WTC11 (cell line): ENCODE measurements at regions not wholly inside any gene's neighbourhood (a gene's known extent, or its start where the extent isn't known, plus 50 kb on each side); places are given as distances from the start of the nearest gene placed in this dataset.

ENCODE experiments used
- ATAC-seq: fragments of 200-7000 bp; cut with Tn5 transposase; 2 replicates; pipeline ENCODE4 v1.10.0; 2021; ENCODE audit warnings: mild to moderate bottlenecking, moderate library complexity
- CTCF ChIA-PET: fragments of 300-600 bp; sonication (Branson Sonifier 250); formaldehyde crosslinking; loops from one replicate; lab custom pipeline; 2021; ENCODE audit warnings: antibody characterized with exemption; lab: Charles Lee
- POLR2A ChIA-PET: fragments of 350-600 bp; sonication (Branson Sonifier 250); formaldehyde crosslinking; loops from one replicate; lab custom pipeline; 2021; ENCODE audit warnings: antibody characterized with exemption; lab: Charles Lee
- DNase-seq: peaks from one replicate; pipeline ENCODE4 v3.0.0; 2021; ENCODE audit warnings: low spot score
- H3K27ac Mint-ChIP-seq: 2 replicates; pipeline ENCODE4 v1.8.0; 2021; ENCODE audit warnings: mixed read lengths
- H3K27me3 Mint-ChIP-seq: 2 replicates; pipeline ENCODE4 v1.8.0; 2021; ENCODE audit warnings: low read depth, mild to moderate bottlenecking, moderate library complexity, mixed read lengths
- H3K36me3 Mint-ChIP-seq: 2 replicates; pipeline ENCODE4 v1.8.0; 2021; ENCODE audit warnings: mixed read lengths
- H3K4me1 Mint-ChIP-seq: 2 replicates; pipeline ENCODE4 v1.8.0; 2022; ENCODE audit warnings: mixed read lengths
- H3K4me3 Mint-ChIP-seq: 2 replicates; pipeline ENCODE4 v1.8.0; 2021; ENCODE audit warnings: mild to moderate bottlenecking, moderate library complexity, mixed read lengths
- H3K9me3 Mint-ChIP-seq: 2 replicates; pipeline ENCODE4 v1.8.0; 2021; ENCODE audit warnings: mixed read lengths
- ATF2 ChIP-seq: sonication (generic); formaldehyde crosslinking; IDR thresholded peaks from 2 replicates; pipeline ENCODE4 v1.8.1; 2022; ENCODE audit warnings: low read depth, missing genetic modification reagents, borderline replicate concordance
- CBFB ChIP-seq: sonication (generic); formaldehyde crosslinking; IDR thresholded peaks from 2 replicates; pipeline ENCODE4 v1.8.1; 2022; ENCODE audit warnings: mild to moderate bottlenecking, low read depth, missing genetic modification reagents
- CREM ChIP-seq: sonication (generic); formaldehyde crosslinking; IDR thresholded peaks from 2 replicates; pipeline ENCODE4 v1.8.1; 2022; ENCODE audit warnings: mild to moderate bottlenecking, missing genetic modification reagents, moderate library complexity
- CTCF ChIP-seq: fragments of 200-600 bp; IDR thresholded peaks from 2 replicates; pipeline ENCODE4 v1.8.0; 2022; ENCODE audit warnings: antibody characterized with exemption
- E2F1 ChIP-seq: sonication (generic); formaldehyde crosslinking; IDR thresholded peaks from 2 replicates; pipeline ENCODE4 v1.8.0; 2022; ENCODE audit warnings: mild to moderate bottlenecking, missing genetic modification reagents
- EMX1 ChIP-seq: fragments of 250-450 bp; sonication (Bioruptor Pico); IDR thresholded peaks from 2 replicates; pipeline ENCODE4 v1.8.0; 2021; ENCODE audit warnings: mild to moderate bottlenecking
- IRF2 ChIP-seq: sonication (generic); formaldehyde crosslinking; IDR thresholded peaks from 2 replicates; pipeline ENCODE4 v1.8.0; 2022; ENCODE audit warnings: low read depth, missing genetic modification reagents, borderline replicate concordance
- KAT7 ChIP-seq: sonication (generic); formaldehyde crosslinking; IDR thresholded peaks from 2 replicates; pipeline ENCODE4 v1.8.1; 2023; ENCODE audit warnings: missing genetic modification reagents, mild to moderate bottlenecking, borderline replicate concordance
- NFATC4 ChIP-seq: fragments of 250-450 bp; sonication (Bioruptor Pico); IDR thresholded peaks from 2 replicates; pipeline ENCODE4 v1.9.0; 2021; ENCODE audit warnings: mild to moderate bottlenecking
- NR2C2 ChIP-seq: sonication (generic); formaldehyde crosslinking; IDR thresholded peaks from 2 replicates; pipeline ENCODE4 v1.8.0; 2022; ENCODE audit warnings: mild to moderate bottlenecking, missing genetic modification reagents
- RELA ChIP-seq: sonication (generic); formaldehyde crosslinking; IDR thresholded peaks from 2 replicates; pipeline ENCODE4 v1.8.1; 2022; ENCODE audit warnings: missing genetic modification reagents, mild to moderate bottlenecking, borderline replicate concordance
- RORB ChIP-seq: fragments of 250-450 bp; sonication (Bioruptor Pico); IDR thresholded peaks from 2 replicates; pipeline ENCODE4 v1.9.0; 2021; ENCODE audit warnings: mild to moderate bottlenecking
- STAT6 ChIP-seq: sonication (generic); formaldehyde crosslinking; conservative IDR thresholded peaks from 2 replicates; pipeline ENCODE4 v1.8.1; 2023; ENCODE audit warnings: mild to moderate bottlenecking, low read depth, missing genetic modification reagents, moderate library complexity
- TP53 ChIP-seq: sonication (generic); formaldehyde crosslinking; IDR thresholded peaks from 2 replicates; pipeline ENCODE4 v1.8.1; 2023; ENCODE audit warnings: mild to moderate bottlenecking, missing genetic modification reagents
- ZNF232 ChIP-seq: sonication (generic); formaldehyde crosslinking; IDR thresholded peaks from 2 replicates; pipeline ENCODE4 v1.8.0; 2022; ENCODE audit warnings: mild to moderate bottlenecking, missing genetic modification reagents
- ZNF423 ChIP-seq: fragments of 250-450 bp; sonication (Bioruptor Pico); IDR thresholded peaks from 2 replicates; pipeline ENCODE4 v2.1.2; 2022; ENCODE audit warnings: mild to moderate bottlenecking, moderate library complexity
- ZNF671 ChIP-seq: fragments of 250-450 bp; sonication (Bioruptor Pico); IDR thresholded peaks from 2 replicates; pipeline ENCODE4 v1.8.0; 2021; ENCODE audit warnings: mild to moderate bottlenecking
- TF ChIP-seq, protein P1 (sequence below): sonication (generic); formaldehyde crosslinking; IDR thresholded peaks from 2 replicates; pipeline ENCODE4 v1.8.0; 2022; ENCODE audit warnings: missing genetic modification reagents
- TF ChIP-seq, protein P2 (sequence below): sonication (generic); formaldehyde crosslinking; IDR thresholded peaks from 2 replicates; pipeline ENCODE4 v1.8.0; 2022; ENCODE audit warnings: mild to moderate bottlenecking, missing genetic modification reagents
- TF ChIP-seq, protein P3 (sequence below): sonication (generic); formaldehyde crosslinking; IDR thresholded peaks from 2 replicates; pipeline ENCODE4 v1.8.0; 2022; ENCODE audit warnings: mild to moderate bottlenecking, missing genetic modification reagents
- TF ChIP-seq, protein P4 (sequence below): sonication (generic); formaldehyde crosslinking; conservative IDR thresholded peaks from 2 replicates; pipeline ENCODE4 v1.8.1; 2022; ENCODE audit warnings: mild to moderate bottlenecking, missing genetic modification reagents

DNA sequence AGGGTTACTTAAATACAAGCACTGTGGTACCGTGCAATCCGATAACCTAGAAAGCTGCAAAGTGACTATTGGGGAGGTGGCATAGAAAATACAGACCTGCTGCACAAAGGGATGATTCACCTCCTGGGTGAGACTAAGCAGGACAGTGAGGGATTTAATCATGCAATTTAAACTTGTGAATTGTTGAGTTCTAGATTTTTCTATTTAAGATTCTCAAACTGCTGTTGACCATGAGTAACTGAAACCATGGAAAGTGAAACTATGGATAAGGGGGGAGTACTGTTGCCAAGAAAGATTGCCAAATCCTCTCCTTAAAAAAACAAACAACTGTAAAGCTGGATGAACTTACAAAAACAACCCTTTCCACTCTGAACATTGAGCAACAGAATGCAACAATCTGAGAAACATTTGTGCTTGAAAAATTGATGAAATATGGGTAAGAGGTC is 61.5 kb upstream of the NUDT12 start:
- Mint-ChIP-seq H3K27ac (no peak overlapping the region), H3K4me1 (no peaks in the 10 kb centered on the region), H3K36me3 (no peaks in the 10 kb centered on the region), H3K4me3 (no peak overlapping the region), H3K27me3 (no peaks in the 10 kb centered on the region), H3K9me3 (peaks cover 8% of the 10 kb centered on the region; the same call in 1 of the 2 replicates)
- ATAC-seq (no peak), DNase-seq (no peak)
- TF ChIP-seq ZNF423 (no peak), E2F1 (CRISPR knock-in tag) (no peak), ZNF671 (CRISPR knock-in tag) (no peak), TP53 (CRISPR knock-in tag) (no peak), CTCF (no peak), ZNF232 (CRISPR knock-in tag) (no peak), NFATC4 (CRISPR knock-in tag) (no peak), KAT7 (CRISPR knock-in tag) (no peak), IRF2 (CRISPR knock-in tag) (no peak), RORB (CRISPR knock-in tag) (no peak), NR2C2 (no peak)
- TF ChIP-seq, protein P1, sequence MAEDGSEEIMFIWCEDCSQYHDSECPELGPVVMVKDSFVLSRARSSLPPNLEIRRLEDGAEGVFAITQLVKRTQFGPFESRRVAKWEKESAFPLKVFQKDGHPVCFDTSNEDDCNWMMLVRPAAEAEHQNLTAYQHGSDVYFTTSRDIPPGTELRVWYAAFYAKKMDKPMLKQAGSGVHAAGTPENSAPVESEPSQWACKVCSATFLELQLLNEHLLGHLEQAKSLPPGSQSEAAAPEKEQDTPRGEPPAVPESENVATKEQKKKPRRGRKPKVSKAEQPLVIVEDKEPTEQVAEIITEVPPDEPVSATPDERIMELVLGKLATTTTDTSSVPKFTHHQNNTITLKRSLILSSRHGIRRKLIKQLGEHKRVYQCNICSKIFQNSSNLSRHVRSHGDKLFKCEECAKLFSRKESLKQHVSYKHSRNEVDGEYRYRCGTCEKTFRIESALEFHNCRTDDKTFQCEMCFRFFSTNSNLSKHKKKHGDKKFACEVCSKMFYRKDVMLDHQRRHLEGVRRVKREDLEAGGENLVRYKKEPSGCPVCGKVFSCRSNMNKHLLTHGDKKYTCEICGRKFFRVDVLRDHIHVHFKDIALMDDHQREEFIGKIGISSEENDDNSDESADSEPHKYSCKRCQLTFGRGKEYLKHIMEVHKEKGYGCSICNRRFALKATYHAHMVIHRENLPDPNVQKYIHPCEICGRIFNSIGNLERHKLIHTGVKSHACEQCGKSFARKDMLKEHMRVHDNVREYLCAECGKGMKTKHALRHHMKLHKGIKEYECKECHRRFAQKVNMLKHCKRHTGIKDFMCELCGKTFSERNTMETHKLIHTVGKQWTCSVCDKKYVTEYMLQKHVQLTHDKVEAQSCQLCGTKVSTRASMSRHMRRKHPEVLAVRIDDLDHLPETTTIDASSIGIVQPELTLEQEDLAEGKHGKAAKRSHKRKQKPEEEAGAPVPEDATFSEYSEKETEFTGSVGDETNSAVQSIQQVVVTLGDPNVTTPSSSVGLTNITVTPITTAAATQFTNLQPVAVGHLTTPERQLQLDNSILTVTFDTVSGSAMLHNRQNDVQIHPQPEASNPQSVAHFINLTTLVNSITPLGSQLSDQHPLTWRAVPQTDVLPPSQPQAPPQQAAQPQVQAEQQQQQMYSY (CRISPR knock-in tag), result no peak
- TF ChIP-seq, protein P2, sequence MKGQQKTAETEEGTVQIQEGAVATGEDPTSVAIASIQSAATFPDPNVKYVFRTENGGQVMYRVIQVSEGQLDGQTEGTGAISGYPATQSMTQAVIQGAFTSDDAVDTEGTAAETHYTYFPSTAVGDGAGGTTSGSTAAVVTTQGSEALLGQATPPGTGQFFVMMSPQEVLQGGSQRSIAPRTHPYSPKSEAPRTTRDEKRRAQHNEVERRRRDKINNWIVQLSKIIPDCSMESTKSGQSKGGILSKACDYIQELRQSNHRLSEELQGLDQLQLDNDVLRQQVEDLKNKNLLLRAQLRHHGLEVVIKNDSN (CRISPR knock-in tag), result no peak
- TF ChIP-seq, protein P3, sequence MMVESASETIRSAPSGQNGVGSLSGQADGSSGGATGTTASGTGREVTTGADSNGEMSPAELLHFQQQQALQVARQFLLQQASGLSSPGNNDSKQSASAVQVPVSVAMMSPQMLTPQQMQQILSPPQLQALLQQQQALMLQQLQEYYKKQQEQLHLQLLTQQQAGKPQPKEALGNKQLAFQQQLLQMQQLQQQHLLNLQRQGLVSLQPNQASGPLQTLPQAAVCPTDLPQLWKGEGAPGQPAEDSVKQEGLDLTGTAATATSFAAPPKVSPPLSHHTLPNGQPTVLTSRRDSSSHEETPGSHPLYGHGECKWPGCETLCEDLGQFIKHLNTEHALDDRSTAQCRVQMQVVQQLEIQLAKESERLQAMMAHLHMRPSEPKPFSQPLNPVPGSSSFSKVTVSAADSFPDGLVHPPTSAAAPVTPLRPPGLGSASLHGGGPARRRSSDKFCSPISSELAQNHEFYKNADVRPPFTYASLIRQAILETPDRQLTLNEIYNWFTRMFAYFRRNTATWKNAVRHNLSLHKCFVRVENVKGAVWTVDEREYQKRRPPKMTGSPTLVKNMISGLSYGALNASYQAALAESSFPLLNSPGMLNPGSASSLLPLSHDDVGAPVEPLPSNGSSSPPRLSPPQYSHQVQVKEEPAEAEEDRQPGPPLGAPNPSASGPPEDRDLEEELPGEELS, result no peak
- CTCF ChIA-PET, result no interaction called here
- POLR2A ChIA-PET, result no interaction called here

DNA sequence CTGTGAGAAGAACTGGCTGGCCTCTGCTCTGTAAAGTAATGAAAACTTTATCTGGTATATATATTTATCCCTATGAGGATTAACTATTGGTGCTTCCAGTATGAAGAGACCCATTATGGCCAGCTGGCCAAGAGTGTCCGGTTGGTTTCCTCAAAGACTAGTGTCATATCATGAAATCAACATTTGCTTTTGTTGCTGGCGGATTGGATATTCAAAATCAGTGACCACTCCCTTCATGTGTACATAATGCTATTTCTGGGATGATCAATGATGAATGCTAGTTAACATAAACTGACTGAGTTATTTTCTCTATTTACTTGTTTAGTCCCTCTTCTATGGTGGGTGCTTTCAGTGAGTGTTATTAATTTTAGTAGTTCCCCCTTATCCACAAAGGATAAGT is 60.8 kb upstream of the NUDT12 start:
- ChIA-PET POLR2A (no interaction called here), CTCF (no interaction called here)
- Mint-ChIP-seq H3K27me3 (no peaks in the 10 kb centered on the region), H3K4me3 (no peak overlapping the region), H3K9me3 (peaks cover 8% of the 10 kb centered on the region; the same call in 1 of the 2 replicates), H3K4me1 (no peaks in the 10 kb centered on the region), H3K36me3 (no peaks in the 10 kb centered on the region), H3K27ac (no peak overlapping the region)
- ATAC-seq (no peak), DNase-seq (no peak)
- TF ChIP-seq ATF2, result no peak
- no peak for TF ChIP-seq EMX1 (CRISPR knock-in tag)
- TF ChIP-seq, protein P4, sequence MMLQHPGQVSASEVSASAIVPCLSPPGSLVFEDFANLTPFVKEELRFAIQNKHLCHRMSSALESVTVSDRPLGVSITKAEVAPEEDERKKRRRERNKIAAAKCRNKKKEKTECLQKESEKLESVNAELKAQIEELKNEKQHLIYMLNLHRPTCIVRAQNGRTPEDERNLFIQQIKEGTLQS (CRISPR knock-in tag), result no peak
- TF ChIP-seq RELA (CRISPR knock-in tag), result no peak
- no peak for TF ChIP-seq CREM (CRISPR knock-in tag)
- TF ChIP-seq NR2C2, result no peak
- TF ChIP-seq STAT6 (CRISPR knock-in tag), result no peak
- TF ChIP-seq CBFB (CRISPR knock-in tag), result no peak
- TF ChIP-seq NFATC4 (CRISPR knock-in tag), result no peak
